ENCODE measurements at regions not wholly inside any gene's neighbourhood (a gene's known extent, or its start where the extent isn't known, plus 50 kb on each side); places are given as distances from the start of the nearest gene placed in this dataset.

DNA sequence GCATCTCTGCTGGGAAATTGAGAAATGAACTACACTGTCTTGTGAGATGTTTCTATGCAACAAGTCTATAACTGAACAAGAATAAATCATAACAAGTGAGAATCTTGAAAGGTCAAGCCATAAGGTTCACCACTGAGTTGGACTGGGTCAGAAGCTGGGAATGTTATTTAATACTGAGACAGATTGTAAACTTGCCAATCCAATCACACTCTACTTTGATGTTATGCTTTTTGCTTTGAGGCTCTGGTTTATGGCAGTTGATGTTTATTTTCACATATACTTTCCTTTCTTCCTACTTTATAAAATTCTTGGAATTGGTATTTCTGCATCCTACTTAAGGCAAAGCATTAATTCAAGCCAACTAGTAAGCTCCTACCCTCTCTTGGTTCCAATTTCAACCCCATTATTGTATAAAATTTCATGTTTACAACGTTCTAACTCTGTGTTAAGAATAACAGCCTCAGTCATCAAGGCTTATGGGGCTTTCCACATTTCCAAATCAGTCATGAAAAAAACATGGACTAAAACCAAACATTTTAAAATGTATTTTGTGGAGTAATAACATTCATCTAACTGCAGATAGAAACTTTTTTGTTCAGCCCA, 533.4 kb downstream of the NYAP2 start:
- Histone ChIP-seq H3K4me2 (no peak overlapping the region), H3K9me2 (ENCODE audit: insufficient read depth) (peaks cover 5% of the 10 kb centered on the region; the same call in 1 of the 2 replicates), H2AFZ (no peak overlapping the region), H3K79me2 (replicated peaks; ENCODE audit: insufficient read depth) (no peaks in the 10 kb centered on the region), H3K27ac (ENCODE audit: low read depth) (no peak overlapping the region), H3K4me1 (ENCODE audit: insufficient read depth) (no peaks in the 10 kb centered on the region), H3K36me3 (ENCODE audit: insufficient read depth) (no peaks in the 10 kb centered on the region), H3K4me3 (no peak overlapping the region), H4K20me1 (replicated peaks; ENCODE audit: insufficient read depth) (no peaks in the 10 kb centered on the region), H3K27me3 (ENCODE audit: insufficient read depth) (no peaks in the 10 kb centered on the region), H3F3A (replicated peaks; ENCODE audit: low read depth) (no peaks in the 10 kb centered on the region)
- Mint-ChIP-seq H3K4me3 (no peak overlapping the region), H3K36me3 (ENCODE audit: low read depth) (no peaks in the 10 kb centered on the region), H3K27me3 (ENCODE audit: insufficient read depth, low read depth, poor library complexity) (peaks cover 4% of the 10 kb centered on the region), H3K27ac (no peak overlapping the region), H3K4me1 (no peaks in the 10 kb centered on the region), H3K9me3 (no peaks in the 10 kb centered on the region)
- DNase-seq (ENCODE audit: low spot score): no peak
- ATAC-seq: no peak
- TF ChIP-seq ZNF114 (CRISPR knock-in tag; IDR thresholded peaks at IDR 0.05) (no peak), NANOG (IDR thresholded peaks at IDR 0.05; ENCODE audit: borderline replicate concordance) (no peak), CTCF (conservative IDR thresholded peaks at IDR 0.05; ENCODE audit: low read depth in 2 of 2) (no peak), ZNF462 (CRISPR knock-in tag; IDR thresholded peaks at IDR 0.05) (no peak), JUNB (IDR thresholded peaks at IDR 0.05; ENCODE audit: unreplicated experiment) (no peak), ZNF331 (CRISPR knock-in tag; IDR thresholded peaks at IDR 0.05; ENCODE audit: low read depth) (no peak), POLR2AphosphoS5 (IDR thresholded peaks at IDR 0.05; ENCODE audit: low read depth) (no peak), EZH2phosphoT487 (IDR thresholded peaks at IDR 0.05; ENCODE audit: unreplicated experiment) (no peak), CREB1 (CRISPR knock-in tag; IDR thresholded peaks at IDR 0.05; ENCODE audit: low read depth) (no peak), EZH2 (IDR thresholded peaks at IDR 0.05; ENCODE audit: low read depth, unreplicated experiment) (no peak), STAT1 (IDR thresholded peaks at IDR 0.05; ENCODE audit: unreplicated experiment) (no peak), ETS1 (IDR thresholded peaks at IDR 0.05) (no peak)
- TF ChIP-seq, protein P1, sequence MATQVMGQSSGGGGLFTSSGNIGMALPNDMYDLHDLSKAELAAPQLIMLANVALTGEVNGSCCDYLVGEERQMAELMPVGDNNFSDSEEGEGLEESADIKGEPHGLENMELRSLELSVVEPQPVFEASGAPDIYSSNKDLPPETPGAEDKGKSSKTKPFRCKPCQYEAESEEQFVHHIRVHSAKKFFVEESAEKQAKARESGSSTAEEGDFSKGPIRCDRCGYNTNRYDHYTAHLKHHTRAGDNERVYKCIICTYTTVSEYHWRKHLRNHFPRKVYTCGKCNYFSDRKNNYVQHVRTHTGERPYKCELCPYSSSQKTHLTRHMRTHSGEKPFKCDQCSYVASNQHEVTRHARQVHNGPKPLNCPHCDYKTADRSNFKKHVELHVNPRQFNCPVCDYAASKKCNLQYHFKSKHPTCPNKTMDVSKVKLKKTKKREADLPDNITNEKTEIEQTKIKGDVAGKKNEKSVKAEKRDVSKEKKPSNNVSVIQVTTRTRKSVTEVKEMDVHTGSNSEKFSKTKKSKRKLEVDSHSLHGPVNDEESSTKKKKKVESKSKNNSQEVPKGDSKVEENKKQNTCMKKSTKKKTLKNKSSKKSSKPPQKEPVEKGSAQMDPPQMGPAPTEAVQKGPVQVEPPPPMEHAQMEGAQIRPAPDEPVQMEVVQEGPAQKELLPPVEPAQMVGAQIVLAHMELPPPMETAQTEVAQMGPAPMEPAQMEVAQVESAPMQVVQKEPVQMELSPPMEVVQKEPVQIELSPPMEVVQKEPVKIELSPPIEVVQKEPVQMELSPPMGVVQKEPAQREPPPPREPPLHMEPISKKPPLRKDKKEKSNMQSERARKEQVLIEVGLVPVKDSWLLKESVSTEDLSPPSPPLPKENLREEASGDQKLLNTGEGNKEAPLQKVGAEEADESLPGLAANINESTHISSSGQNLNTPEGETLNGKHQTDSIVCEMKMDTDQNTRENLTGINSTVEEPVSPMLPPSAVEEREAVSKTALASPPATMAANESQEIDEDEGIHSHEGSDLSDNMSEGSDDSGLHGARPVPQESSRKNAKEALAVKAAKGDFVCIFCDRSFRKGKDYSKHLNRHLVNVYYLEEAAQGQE (IDR thresholded peaks at IDR 0.05; ENCODE audit: unreplicated experiment): no peak
